SK-N-SH (cell line): ENCODE measurements at regions not wholly inside any gene's neighbourhood (a gene's known extent, or its start where the extent isn't known, plus 50 kb on each side); places are given as distances from the start of the nearest gene placed in this dataset.

Experiments used
- CTCF ChIP-seq: fragments of 200-600 bp; sonication (generic); IDR thresholded peaks from 2 replicates; pipeline ENCODE4 v1.6.1; 2017; ENCODE audit warnings: antibody characterized with exemption, mild to moderate bottlenecking, moderate library complexity
- POLR2AphosphoS5 ChIP-seq: IDR thresholded peaks from 2 replicates; pipeline ENCODE4 v1.6.1; 2012; ENCODE audit warnings: low read depth, low read length
- TF ChIP-seq, protein P1 (sequence below): IDR thresholded peaks from 2 replicates; pipeline ENCODE4 v1.6.1; 2012; ENCODE audit warnings: mild to moderate bottlenecking, low read depth, low read length, moderate library complexity

- TF ChIP-seq, protein P1, sequence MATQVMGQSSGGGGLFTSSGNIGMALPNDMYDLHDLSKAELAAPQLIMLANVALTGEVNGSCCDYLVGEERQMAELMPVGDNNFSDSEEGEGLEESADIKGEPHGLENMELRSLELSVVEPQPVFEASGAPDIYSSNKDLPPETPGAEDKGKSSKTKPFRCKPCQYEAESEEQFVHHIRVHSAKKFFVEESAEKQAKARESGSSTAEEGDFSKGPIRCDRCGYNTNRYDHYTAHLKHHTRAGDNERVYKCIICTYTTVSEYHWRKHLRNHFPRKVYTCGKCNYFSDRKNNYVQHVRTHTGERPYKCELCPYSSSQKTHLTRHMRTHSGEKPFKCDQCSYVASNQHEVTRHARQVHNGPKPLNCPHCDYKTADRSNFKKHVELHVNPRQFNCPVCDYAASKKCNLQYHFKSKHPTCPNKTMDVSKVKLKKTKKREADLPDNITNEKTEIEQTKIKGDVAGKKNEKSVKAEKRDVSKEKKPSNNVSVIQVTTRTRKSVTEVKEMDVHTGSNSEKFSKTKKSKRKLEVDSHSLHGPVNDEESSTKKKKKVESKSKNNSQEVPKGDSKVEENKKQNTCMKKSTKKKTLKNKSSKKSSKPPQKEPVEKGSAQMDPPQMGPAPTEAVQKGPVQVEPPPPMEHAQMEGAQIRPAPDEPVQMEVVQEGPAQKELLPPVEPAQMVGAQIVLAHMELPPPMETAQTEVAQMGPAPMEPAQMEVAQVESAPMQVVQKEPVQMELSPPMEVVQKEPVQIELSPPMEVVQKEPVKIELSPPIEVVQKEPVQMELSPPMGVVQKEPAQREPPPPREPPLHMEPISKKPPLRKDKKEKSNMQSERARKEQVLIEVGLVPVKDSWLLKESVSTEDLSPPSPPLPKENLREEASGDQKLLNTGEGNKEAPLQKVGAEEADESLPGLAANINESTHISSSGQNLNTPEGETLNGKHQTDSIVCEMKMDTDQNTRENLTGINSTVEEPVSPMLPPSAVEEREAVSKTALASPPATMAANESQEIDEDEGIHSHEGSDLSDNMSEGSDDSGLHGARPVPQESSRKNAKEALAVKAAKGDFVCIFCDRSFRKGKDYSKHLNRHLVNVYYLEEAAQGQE = no peak
- TF ChIP-seq CTCF (no peak), POLR2AphosphoS5 (no peak)
These were observed 280.4 kb downstream of the KLF13 start for GRCh38 chr15:31606931-31607497.
